MCF 10A (cell line): ENCODE measurements at regions not wholly inside any gene's neighbourhood (a gene's known extent, or its start where the extent isn't known, plus 50 kb on each side); places are given as distances from the start of the nearest gene placed in this dataset.
A peak's percentile ranks its signal among the peaks of the same experiment; 100 is the strongest.
"Not testable (repeated sequence)": the region's sequence is repeated elsewhere in the genome, so short reads cannot be mapped to it uniquely, and the experiment has no call there.

ENCODE experiments used
- BruUV-seq: library from RNA; stranded (reverse); fragments of 400-500 nt; replicated peaks from 2 replicates; lab custom pipeline; 2021; lab: Mats Ljungman, UMichigan
- CTCF ChIA-PET: fragments of 300-600 bp; sonication (Branson Sonifier 250); formaldehyde crosslinking; extraction: SDS; loops from one replicate; lab custom pipeline; 2021; ENCODE audit warnings: antibody characterized with exemption, inconsistent platforms; lab: Yijun Ruan, JAX
- POLR2A ChIA-PET: fragments of 300-600, 350-650 bp; sonication (Branson Sonifier 250); formaldehyde crosslinking; extraction: SDS; loops from one replicate; lab custom pipeline; 2020; ENCODE audit warnings: antibody characterized with exemption, inconsistent platforms; lab: Yijun Ruan, JAX
- DNase-seq: peaks from one replicate; pipeline ENCODE4 v3.0.0-alpha.2; 2018; ENCODE audit not compliant: unreplicated experiment
- H3K27ac Mint-ChIP-seq: one replicate; pipeline ENCODE4 v1.8.0; 2022; ENCODE audit warnings: mild to moderate bottlenecking, low read depth, mixed read lengths; ENCODE audit not compliant: unreplicated experiment
- H3K27me3 Mint-ChIP-seq: one replicate; pipeline ENCODE4 v1.8.0; 2022; ENCODE audit warnings: mixed read lengths; ENCODE audit not compliant: insufficient read depth, unreplicated experiment
- H3K36me3 Mint-ChIP-seq: one replicate; pipeline ENCODE4 v1.8.0; 2022; ENCODE audit warnings: mild to moderate bottlenecking, moderate library complexity, mixed read lengths; ENCODE audit not compliant: insufficient read depth, unreplicated experiment
- H3K4me1 Mint-ChIP-seq: one replicate; pipeline ENCODE4 v1.8.0; 2022; ENCODE audit warnings: mixed read lengths; ENCODE audit not compliant: insufficient read depth, unreplicated experiment
- H3K4me3 Mint-ChIP-seq: one replicate; pipeline ENCODE4 v1.8.0; 2022; ENCODE audit warnings: mild to moderate bottlenecking, moderate library complexity, mixed read lengths; ENCODE audit not compliant: unreplicated experiment
- H3K9me3 Mint-ChIP-seq: one replicate; pipeline ENCODE4 v1.8.0; 2022; ENCODE audit warnings: mixed read lengths; ENCODE audit not compliant: unreplicated experiment
- CTCF ChIP-seq: fragments of 200-600 bp; IDR thresholded peaks from one replicate; pipeline ENCODE4 v1.8.0; 2022; ENCODE audit warnings: antibody characterized with exemption, mild to moderate bottlenecking; ENCODE audit not compliant: unreplicated experiment
- intact Hi-C: fragments of 100-400 bp; cut with micrococcal nuclease; formaldehyde crosslinking; loops from 2 replicates; pipeline ENCODE4 v1.14.1; 2022

GRCh38 chr2:120544522-120544921 lies 191.1 kb upstream of the GLI2 start:
- ChIA-PET CTCF (no interaction called here), POLR2A (no interaction called here)
- no peak for TF ChIP-seq CTCF
- Mint-ChIP-seq H3K4me3 (no peak overlapping the region), H3K27ac (no peak overlapping the region), H3K9me3 (no peaks in the 10 kb centered on the region), H3K27me3 (no peaks in the 10 kb centered on the region), H3K36me3 (peaks cover 4% of the 10 kb centered on the region), H3K4me1 (peaks cover 18% of the 10 kb centered on the region)
- intact Hi-C loops = no loop called here
- no TSS peak for BruUV-seq
- no peak for DNase-seq

- intact Hi-C loops, H3K27ac Mint-ChIP-seq, BruUV-seq, POLR2A ChIA-PET, H3K36me3 Mint-ChIP-seq, H3K27me3 Mint-ChIP-seq, H3K4me3 Mint-ChIP-seq, DNase-seq, H3K9me3 Mint-ChIP-seq: not testable (repeated sequence)
- CTCF ChIA-PET = interaction anchor here (0.6 kb wide), 1 partner anchor 1181 kb away, joined by 3 read pairs; no protein-coding TSS in a partner anchor
- peaks cover 17% of the 10 kb centered on the region for H3K4me1 Mint-ChIP-seq
Measured at GRCh38 chr2:120545007-120545406, 190.7 kb upstream of the GLI2 start.

- no peak for TF ChIP-seq CTCF
- CTCF ChIA-PET = interaction anchor here (0.6 kb wide), 1 partner anchor 1180 kb away, joined by 3 read pairs; no protein-coding TSS in a partner anchor
- no peaks in the 10 kb centered on the region for H3K9me3 Mint-ChIP-seq
- H3K36me3 Mint-ChIP-seq = peaks cover 4% of the 10 kb centered on the region
- H3K4me1 Mint-ChIP-seq = peaks cover 12% of the 10 kb centered on the region
- DNase-seq = no peak
- intact Hi-C loops = no loop called here
- no peak overlapping the region for H3K4me3 Mint-ChIP-seq
- no peak overlapping the region for H3K27ac Mint-ChIP-seq
- no TSS peak for BruUV-seq
- POLR2A ChIA-PET = no interaction called here
- H3K27me3 Mint-ChIP-seq = no peaks in the 10 kb centered on the region
Measured at GRCh38 chr2:120545521-120546047, 190.1 kb upstream of the GLI2 start.

- Mint-ChIP-seq H3K4me3 (no peak overlapping the region), H3K36me3 (no peaks in the 10 kb centered on the region), H3K27ac (no peak overlapping the region), H3K9me3 (no peaks in the 10 kb centered on the region), H3K4me1 (peaks cover 6% of the 10 kb centered on the region), H3K27me3 (no peaks in the 10 kb centered on the region)
- DNase-seq = peak; percentile 66
- TF ChIP-seq CTCF = no peak
- intact Hi-C loops = no loop called here
- POLR2A ChIA-PET = no interaction called here
- CTCF ChIA-PET = interaction anchor here (0.6 kb wide), 1 partner anchor 256 kb away, joined by 4 read pairs; no protein-coding TSS in a partner anchor
- BruUV-seq = no TSS peak
Measured at GRCh38 chr2:120546048-120546864, 189.4 kb upstream of the GLI2 start.
